SK-N-MC (cell line): ENCODE measurements at regions not wholly inside any gene's neighbourhood (a gene's known extent, or its start where the extent isn't known, plus 50 kb on each side); places are given as distances from the start of the nearest gene placed in this dataset.

Source experiments
- DNase-seq: peaks from one replicate; pipeline ENCODE4 v3.0.0-alpha.2; 2011; ENCODE audit warnings: low read depth, low spot score
- H3K27ac ChIP-seq: fragments of 200-600 bp; sonication (generic); 2 replicates; pipeline ENCODE4 v1.5.1; 2016; ENCODE audit warnings: mixed run types
- H3K36me3 ChIP-seq: fragments of 200-600 bp; sonication (generic); 2 replicates; pipeline ENCODE4 v1.6.1; 2017; ENCODE audit warnings: antibody characterized with exemption, low read length, mixed read lengths; ENCODE audit not compliant: insufficient read depth
- H3K4me3 ChIP-seq: fragments of 200-600 bp; sonication (generic); 2 replicates; pipeline ENCODE4 v1.5.1; 2016
- H3K9ac ChIP-seq: fragments of 200-600 bp; sonication (generic); 2 replicates; pipeline ENCODE4 v1.8.0; 2017; ENCODE audit warnings: mixed run types, mixed read lengths; ENCODE audit not compliant: insufficient read length
- H3K9me3 ChIP-seq: fragments of 200-600 bp; sonication (generic); 2 replicates; pipeline ENCODE4 v1.6.1; 2017; ENCODE audit warnings: low read depth, mild to moderate bottlenecking, antibody characterized with exemption, low read length, moderate library complexity, mixed read lengths
- EZH2 ChIP-seq: fragments of 200-600 bp; sonication (generic); IDR thresholded peaks from one replicate; pipeline ENCODE4 v1.6.1; 2017; ENCODE audit warnings: antibody characterized with exemption
- FOXP2 ChIP-seq: optimal IDR thresholded peaks from 2 replicates; pipeline ENCODE3; 2011; ENCODE audit warnings: mild to moderate bottlenecking, moderate library complexity; ENCODE audit not compliant: insufficient read depth; ENCODE audit errors: extremely low read length, control extremely low read depth
- POLR2AphosphoS5 ChIP-seq: IDR thresholded peaks from 2 replicates; pipeline ENCODE4 v1.6.1; 2012; ENCODE audit warnings: mild to moderate bottlenecking, low read depth, low read length, borderline replicate concordance

DNA sequence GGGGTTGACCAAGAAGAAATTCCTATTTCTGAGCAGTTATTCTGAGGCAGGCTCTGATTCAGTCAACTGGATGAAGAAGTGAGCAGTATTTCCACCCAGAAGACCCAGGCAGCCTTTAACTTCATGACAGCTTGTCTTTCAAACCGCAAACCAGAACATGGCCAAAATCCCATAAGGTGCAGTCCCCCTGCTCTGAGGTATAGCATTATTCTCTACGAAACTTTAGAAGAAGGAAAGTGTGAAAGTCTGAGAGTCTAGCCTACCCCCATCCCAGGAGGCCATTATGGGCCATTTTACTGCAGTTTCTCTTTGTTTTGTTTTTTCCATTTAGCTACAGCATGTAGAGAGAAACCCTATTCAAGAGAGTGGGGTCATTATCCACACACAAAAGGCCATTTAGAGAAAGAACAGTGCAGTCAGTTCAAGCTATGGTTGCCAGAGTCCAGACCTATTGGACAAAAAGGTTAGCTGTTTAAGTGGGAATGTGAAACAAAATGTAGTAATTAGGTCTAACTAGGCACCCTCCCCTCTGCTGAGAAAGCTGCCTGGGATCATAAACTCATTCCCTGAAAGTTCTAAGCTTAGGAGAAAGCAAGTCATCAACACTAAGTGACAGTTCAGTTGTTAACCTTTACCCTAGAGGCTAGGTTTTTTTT, 52.1 kb upstream of the RASGEF1B start:
- Histone ChIP-seq H3K4me3 (no peak overlapping the region), H3K36me3 (no peaks in the 10 kb centered on the region), H3K9me3 (no peaks in the 10 kb centered on the region), H3K27ac (no peak overlapping the region), H3K9ac (no peak overlapping the region)
- DNase-seq: no peak
- TF ChIP-seq POLR2AphosphoS5 (no peak), FOXP2 (no peak), EZH2 (no peak)

DNA sequence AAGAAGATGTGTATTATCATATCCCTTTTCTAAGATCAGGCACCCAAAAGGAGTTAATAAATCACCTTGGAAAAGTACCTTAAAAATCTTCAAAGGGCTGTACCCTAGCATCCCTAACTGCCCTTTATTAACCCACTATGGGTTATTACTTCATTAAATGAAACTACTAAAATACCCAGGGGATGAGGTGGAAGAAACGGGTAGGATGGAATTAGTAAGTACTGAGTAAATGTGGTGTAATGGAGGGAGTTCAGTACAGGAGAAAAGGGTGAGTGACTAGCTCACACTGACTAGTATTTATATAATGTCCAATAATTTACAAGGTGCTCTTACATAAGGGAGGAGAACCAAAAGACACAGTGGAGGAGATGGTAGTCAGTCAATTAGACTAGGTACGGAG, 51.0 kb upstream of the RASGEF1B start:
- TF ChIP-seq FOXP2 (no peak), EZH2 (no peak), POLR2AphosphoS5 (no peak)
- Histone ChIP-seq H3K36me3 (no peaks in the 10 kb centered on the region), H3K4me3 (no peak overlapping the region), H3K9ac (no peak overlapping the region), H3K27ac (no peak overlapping the region), H3K9me3 (no peaks in the 10 kb centered on the region)
- DNase-seq: no peak

DNA sequence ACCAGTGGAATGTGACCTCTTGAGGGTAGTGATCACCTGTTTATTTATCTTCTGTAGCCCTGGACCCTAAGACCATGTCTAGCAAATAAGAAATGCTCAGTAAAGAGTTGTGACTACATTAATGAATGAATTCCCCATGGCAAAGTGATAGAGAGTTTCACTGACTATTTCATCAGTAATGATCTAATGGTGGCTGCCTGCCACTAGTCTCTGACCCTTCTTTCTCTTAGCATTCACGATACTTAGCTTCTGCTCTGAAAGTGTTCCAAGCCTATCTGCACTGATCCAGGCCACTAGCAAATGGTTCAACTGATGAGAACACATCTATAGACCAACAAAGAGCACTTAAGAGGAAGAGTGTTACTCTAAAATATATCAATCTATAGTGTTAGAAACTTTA, 50.0 kb upstream of the RASGEF1B start:
- no peak overlapping the region for H3K27ac ChIP-seq
- H3K4me3 ChIP-seq: no peak overlapping the region
- TF ChIP-seq FOXP2: no peak
- TF ChIP-seq EZH2: no peak
- TF ChIP-seq POLR2AphosphoS5: no peak
- no peak for DNase-seq
- no peaks in the 10 kb centered on the region for H3K9me3 ChIP-seq
- H3K9ac ChIP-seq: no peak overlapping the region
- H3K36me3 ChIP-seq: no peaks in the 10 kb centered on the region
